Spinal cord (tissue), 9 donors: ENCODE measurements at regions not wholly inside any gene's neighbourhood (a gene's known extent, or its start where the extent isn't known, plus 50 kb on each side); places are given as distances from the start of the nearest gene placed in this dataset.

Experiments
- DNase-seq, 6 donors: peaks; one replicate each; pipeline versions ENCODE4 v3.0.0 to v3.0.0-alpha.2; 2013 to 2015; ENCODE audit warnings: low spot score in 6 of 6, low read depth in 4 of 6
- H3K27ac ChIP-seq: one replicate; pipeline ENCODE4 v1.5.1; 2013; ENCODE audit warnings: low read depth, low read length, control low read depth
- H3K27me3 ChIP-seq: one replicate; pipeline ENCODE4 v1.6.1; 2013; ENCODE audit warnings: low read length; ENCODE audit not compliant: control insufficient read depth, insufficient read depth
- H3K36me3 ChIP-seq: one replicate; pipeline ENCODE4 v1.6.1; 2013; ENCODE audit warnings: low read length; ENCODE audit not compliant: control insufficient read depth, insufficient read depth
- H3K4me1 ChIP-seq: one replicate; pipeline ENCODE4 v1.6.1; 2013; ENCODE audit warnings: low read length; ENCODE audit not compliant: control insufficient read depth, insufficient read depth
- H3K4me3 ChIP-seq: one replicate; pipeline ENCODE4 v1.5.1; 2013; ENCODE audit warnings: low read depth, low read length, control low read depth
- H3K9me3 ChIP-seq: one replicate; pipeline ENCODE4 v1.6.1; 2013; ENCODE audit warnings: low read length; ENCODE audit not compliant: control insufficient read depth, insufficient read depth
- WGBS: methylation state at CpG from one replicate; pipeline ENCODE4 v1.1.5; 2013; ENCODE audit warnings: missing lambda C conversion rate; ENCODE audit not compliant: insufficient coverage; 5-methylcytosine and 5-hydroxymethylcytosine counted together
- donor health status: healthy.

- H3K4me3 ChIP-seq = no peak overlapping the region
- no peaks in the 10 kb centered on the region for H3K27me3 ChIP-seq
- DNase-seq = no peak
- no peaks in the 10 kb centered on the region for H3K4me1 ChIP-seq
- no peak overlapping the region for H3K27ac ChIP-seq
- peaks cover 2% of the 10 kb centered on the region for H3K9me3 ChIP-seq
- H3K36me3 ChIP-seq = no peaks in the 10 kb centered on the region
These were observed 173.9 kb downstream of the CALCRL start for GRCh38 chr2:187274146-187274545.

- Histone ChIP-seq H3K27me3 (no peaks in the 10 kb centered on the region), H3K4me1 (no peaks in the 10 kb centered on the region), H3K4me3 (no peak overlapping the region), H3K27ac (no peak overlapping the region), H3K9me3 (peaks cover 2% of the 10 kb centered on the region), H3K36me3 (no peaks in the 10 kb centered on the region)
- no peak for DNase-seq
These were observed 175.8 kb downstream of the CALCRL start for GRCh38 chr2:187272255-187272654.

- H3K9me3 ChIP-seq = peaks cover 2% of the 10 kb centered on the region
- no peaks in the 10 kb centered on the region for H3K27me3 ChIP-seq
- no peak overlapping the region for H3K4me3 ChIP-seq
- no peaks in the 10 kb centered on the region for H3K4me1 ChIP-seq
- no peaks in the 10 kb centered on the region for H3K36me3 ChIP-seq
- no peak overlapping the region for H3K27ac ChIP-seq
- no peak for DNase-seq
These were observed 176.2 kb downstream of the CALCRL start for GRCh38 chr2:187271825-187272224.

GRCh38 chr2:187266645-187267044 is 181.4 kb downstream of the CALCRL start:
- 94% methylated on average over 2 of the region's 4 CpGs for WGBS
- Histone ChIP-seq H3K27ac (no peak overlapping the region), H3K36me3 (no peaks in the 10 kb centered on the region), H3K4me1 (no peaks in the 10 kb centered on the region), H3K9me3 (no peaks in the 10 kb centered on the region), H3K27me3 (no peaks in the 10 kb centered on the region), H3K4me3 (no peak overlapping the region)
- no peak for DNase-seq

GRCh38 chr2:187266147-187266546 is 181.9 kb downstream of the CALCRL start:
- Histone ChIP-seq H3K9me3 (no peaks in the 10 kb centered on the region), H3K27me3 (no peaks in the 10 kb centered on the region), H3K4me1 (no peaks in the 10 kb centered on the region), H3K27ac (no peak overlapping the region), H3K36me3 (no peaks in the 10 kb centered on the region), H3K4me3 (no peak overlapping the region)
- no peak for DNase-seq
- WGBS = 100% methylated on average over 2 of the region's 2 CpGs

GRCh38 chr2:187264612-187265011 is 183.4 kb downstream of the CALCRL start:
- H3K4me1 ChIP-seq = no peaks in the 10 kb centered on the region
- H3K4me3 ChIP-seq = no peak overlapping the region
- H3K9me3 ChIP-seq = no peaks in the 10 kb centered on the region
- no peak for DNase-seq
- no CpG with 5 or more reads among the region's 1 CpG for WGBS
- H3K36me3 ChIP-seq = no peaks in the 10 kb centered on the region
- no peaks in the 10 kb centered on the region for H3K27me3 ChIP-seq
- no peak overlapping the region for H3K27ac ChIP-seq

- no peak overlapping the region for H3K4me3 ChIP-seq
- H3K36me3 ChIP-seq = no peaks in the 10 kb centered on the region
- no peak overlapping the region for H3K27ac ChIP-seq
- H3K27me3 ChIP-seq = no peaks in the 10 kb centered on the region
- H3K4me1 ChIP-seq = no peaks in the 10 kb centered on the region
- 23% methylated on average over 7 of the region's 9 CpGs for whole genome bisulfite sequencing
- no peaks in the 10 kb centered on the region for H3K9me3 ChIP-seq
- DNase-seq = no peak
These were observed 184.1 kb downstream of the CALCRL start for GRCh38 chr2:187263675-187264560.

GRCh38 chr2:187261705-187262104 is 186.3 kb downstream of the CALCRL start:
- Histone ChIP-seq H3K27me3 (no peaks in the 10 kb centered on the region), H3K36me3 (no peaks in the 10 kb centered on the region), H3K27ac (no peak overlapping the region), H3K9me3 (no peaks in the 10 kb centered on the region), H3K4me1 (no peaks in the 10 kb centered on the region), H3K4me3 (no peak overlapping the region)
- DNase-seq = no peak
- WGBS = 100% methylated on average over 1 of the region's 1 CpG

- H3K4me3 ChIP-seq = no peak overlapping the region
- no peaks in the 10 kb centered on the region for H3K4me1 ChIP-seq
- no peaks in the 10 kb centered on the region for H3K27me3 ChIP-seq
- no peak for DNase-seq
- H3K27ac ChIP-seq = no peak overlapping the region
- WGBS = 94% methylated on average over 4 of the region's 10 CpGs
- no peaks in the 10 kb centered on the region for H3K9me3 ChIP-seq
- H3K36me3 ChIP-seq = no peaks in the 10 kb centered on the region
These were observed 196.0 kb downstream of the CALCRL start for GRCh38 chr2:187252063-187252462.

- Histone ChIP-seq H3K27ac (no peak overlapping the region), H3K9me3 (no peaks in the 10 kb centered on the region), H3K36me3 (no peaks in the 10 kb centered on the region), H3K4me1 (no peaks in the 10 kb centered on the region), H3K4me3 (no peak overlapping the region), H3K27me3 (no peaks in the 10 kb centered on the region)
- DNase-seq = no peak
These were observed 197.9 kb downstream of the CALCRL start for GRCh38 chr2:187250137-187250536.
